GM19463 (cell line): ENCODE measurements at regions not wholly inside any gene's neighbourhood (a gene's known extent, or its start where the extent isn't known, plus 50 kb on each side); places are given as distances from the start of the nearest gene placed in this dataset.

Experiments
- ATAC-seq: cut with Tn5 transposase; IDR thresholded peaks from one replicate; pipeline ENCODE4 v1.9.1; 2021; ENCODE audit warnings: mild to moderate bottlenecking, moderate library complexity; ENCODE audit not compliant: unreplicated experiment

GRCh38 chr14:49970474-49971147, 77.7 kb downstream of the ARF6 start:
- peak; percentile 12 for ATAC-seq

GRCh38 chr14:49971156-49972130, 78.6 kb downstream of the ARF6 start:
- peak; percentile 83 for ATAC-seq

GRCh38 chr14:49972131-49972671, 79.3 kb downstream of the ARF6 start:
- no peak for ATAC-seq

- ATAC-seq = no peak
These were observed 79.9 kb downstream of the ARF6 start for GRCh38 chr14:49972823-49973222.

GRCh38 chr14:49975276-49975675, 82.4 kb downstream of the ARF6 start:
- ATAC-seq = no peak

GRCh38 chr14:49975799-49976198, 82.9 kb downstream of the ARF6 start:
- ATAC-seq = no peak

- peak; percentile 81 for ATAC-seq
These were observed 84.4 kb downstream of the ARF6 start for GRCh38 chr14:49977126-49977841.

- no peak for ATAC-seq
These were observed 87.1 kb downstream of the ARF6 start for GRCh38 chr14:49980027-49980426.

- no peak for ATAC-seq
These were observed 89.2 kb downstream of the ARF6 start for GRCh38 chr14:49982082-49982481.

- no peak for ATAC-seq
These were observed 89.6 kb downstream of the ARF6 start for GRCh38 chr14:49982501-49982951.

- ATAC-seq = no peak
These were observed 91.5 kb downstream of the ARF6 start for GRCh38 chr14:49984424-49984823.

- no peak for ATAC-seq
These were observed 93.6 kb downstream of the ARF6 start for GRCh38 chr14:49986343-49987014.

- ATAC-seq = no peak
These were observed 95.5 kb downstream of the ARF6 start for GRCh38 chr14:49988080-49988990.

GRCh38 chr14:49989966-49990365, 97.1 kb downstream of the ARF6 start:
- ATAC-seq = no peak

GRCh38 chr14:49991491-49991890, 98.6 kb downstream of the ARF6 start:
- ATAC-seq = no peak

- ATAC-seq = no peak
These were observed 99.2 kb downstream of the ARF6 start for GRCh38 chr14:49992036-49992435.

GRCh38 chr14:49992448-49992847, 99.6 kb downstream of the ARF6 start:
- no peak for ATAC-seq

- peak; percentile 99 for ATAC-seq
These were observed 100.0 kb downstream of the ARF6 start for GRCh38 chr14:49992901-49993339.

GRCh38 chr14:49993565-49993964, 100.7 kb downstream of the ARF6 start:
- ATAC-seq = no peak
